ENCODE measurements at regions not wholly inside any gene's neighbourhood (a gene's known extent, or its start where the extent isn't known, plus 50 kb on each side); places are given as distances from the start of the nearest gene placed in this dataset.

DNA sequence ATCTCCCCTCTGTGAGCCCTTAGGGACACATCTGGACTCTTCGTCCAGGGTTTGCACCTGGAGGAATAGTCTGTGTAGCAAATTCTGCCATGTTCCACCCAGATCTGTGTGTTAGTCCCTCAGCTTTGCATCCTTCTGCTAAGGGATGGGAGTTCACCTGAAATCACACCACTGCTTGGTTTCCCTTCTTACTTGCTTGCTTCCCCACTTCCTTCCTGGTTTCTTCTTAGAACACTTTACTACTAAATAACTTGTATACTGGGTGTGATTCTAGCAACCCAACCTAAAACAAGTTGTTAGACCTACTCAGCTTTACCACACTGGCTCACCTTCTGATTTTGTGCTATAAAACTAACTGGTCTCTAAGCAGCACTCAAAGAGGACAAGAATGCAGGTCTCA, 202.6 kb upstream of the MAP3K1 start:
- H3K27me3 Mint-ChIP-seq, result no peaks in the 10 kb centered on the region
- intact Hi-C loops (cut with DNase I, micrococcal nuclease), result no loop called here
- H3K27ac Mint-ChIP-seq, result peak overlapping the region; percentile 82
- H3K36me3 Mint-ChIP-seq (ENCODE audit: low read depth), result peaks cover 21% of the 10 kb centered on the region
- Histone ChIP-seq H3K4me1 (ENCODE audit: insufficient read depth, low read length) (peaks cover 59% of the 10 kb centered on the region), H3K27ac (ENCODE audit: low read depth in 1 of 2, low read length in 2 of 2) (peak overlapping the region; percentile 1 to 65), H3K27me3 (ENCODE audit: control insufficient read depth in 1 of 2, insufficient read depth in 2 of 2, low read length in 2 of 2) (no peaks in the 10 kb centered on the region), H3K9me3 (ENCODE audit: control insufficient read depth in 1 of 2, insufficient read depth in 1 of 2, low read length in 2 of 2) (peaks cover 3 to 6% of the 10 kb centered on the region in 2 experiments), H3K36me3 (ENCODE audit: insufficient read depth, low read length) (no peaks in the 10 kb centered on the region), H3K4me3 (ENCODE audit: low read length) (peak overlapping the region; percentile 12)
- peaks cover 89% of the 10 kb centered on the region for H3K4me1 Mint-ChIP-seq (ENCODE audit: low read depth)
- peaks cover 11% of the 10 kb centered on the region for H3K9me3 Mint-ChIP-seq
- ATAC-seq (ENCODE audit: poor library complexity) (peak; percentile 81), DNase-seq (peak in 5 of 14 experiments; percentile 5 to 79 (median 53))
- CTCF ChIA-PET, result interaction anchor here (1.0 kb wide), 1 partner anchor 9 kb away, joined by 5 read pairs; no protein-coding TSS in a partner anchor
- POLR2A ChIA-PET, result interaction anchor here (0.6 to 1.8 kb wide), 9 partner anchors 27 to 233 kb away, joined by 3 to 14 read pairs (median 4); partner anchors contain the start of gene MAP3K1
- TF ChIP-seq CTCF (IDR thresholded peaks at IDR 0.05), result no peak
- H3K4me3 Mint-ChIP-seq, result peak overlapping the region; percentile 70

DNA sequence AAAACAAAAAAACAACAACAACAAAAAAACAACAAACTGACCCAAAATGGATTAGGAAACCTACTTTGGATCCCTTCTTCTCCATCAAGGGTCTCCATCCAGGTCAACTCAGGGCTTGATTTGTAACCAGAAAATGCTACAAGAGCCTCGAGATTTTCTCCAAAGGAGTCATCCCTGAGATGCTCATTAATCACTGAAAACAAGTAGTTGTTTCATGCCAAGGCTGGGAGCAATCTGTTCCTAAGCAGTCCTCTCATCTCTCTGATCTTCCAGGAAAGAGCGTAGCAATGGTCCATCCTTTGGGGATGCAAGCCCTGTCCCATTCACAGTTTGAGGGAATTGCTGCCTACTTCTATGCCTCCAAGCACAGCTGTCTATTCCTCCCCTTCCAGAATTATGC, 203.0 kb upstream of the MAP3K1 start:
- Histone ChIP-seq H3K4me1 (ENCODE audit: insufficient read depth, low read length) (peaks cover 62% of the 10 kb centered on the region), H3K4me3 (ENCODE audit: low read length) (peak overlapping the region; percentile 12), H3K36me3 (ENCODE audit: insufficient read depth, low read length) (no peaks in the 10 kb centered on the region), H3K9me3 (ENCODE audit: control insufficient read depth in 1 of 2, insufficient read depth in 1 of 2, low read length in 2 of 2) (peaks cover 0 to 2% of the 10 kb centered on the region in 2 experiments), H3K27ac (ENCODE audit: low read depth in 1 of 2, low read length in 2 of 2) (peak overlapping the region; percentile 1 to 65), H3K27me3 (ENCODE audit: control insufficient read depth in 1 of 2, insufficient read depth in 2 of 2, low read length in 2 of 2) (no peaks in the 10 kb centered on the region)
- Mint-ChIP-seq H3K27me3 (no peaks in the 10 kb centered on the region), H3K27ac (peak overlapping the region; percentile 82), H3K36me3 (ENCODE audit: low read depth) (peaks cover 20% of the 10 kb centered on the region), H3K4me3 (peak overlapping the region; percentile 70), H3K4me1 (ENCODE audit: low read depth) (peaks cover 93% of the 10 kb centered on the region), H3K9me3 (peaks cover 11% of the 10 kb centered on the region)
- ChIA-PET CTCF (interaction anchor here (1.0 kb wide), 1 partner anchor 8 kb away, joined by 5 read pairs; no protein-coding TSS in a partner anchor), POLR2A (interaction anchor here (0.8 to 1.8 kb wide), 7 partner anchors 27 to 202 kb away, joined by 3 to 14 read pairs (median 4); partner anchors contain the start of gene MAP3K1)
- ATAC-seq (ENCODE audit: poor library complexity), result no peak
- intact Hi-C loops (cut with DNase I, micrococcal nuclease), result no loop called here
- DNase-seq, result no peak
- TF ChIP-seq CTCF (IDR thresholded peaks at IDR 0.05), result no peak

DNA sequence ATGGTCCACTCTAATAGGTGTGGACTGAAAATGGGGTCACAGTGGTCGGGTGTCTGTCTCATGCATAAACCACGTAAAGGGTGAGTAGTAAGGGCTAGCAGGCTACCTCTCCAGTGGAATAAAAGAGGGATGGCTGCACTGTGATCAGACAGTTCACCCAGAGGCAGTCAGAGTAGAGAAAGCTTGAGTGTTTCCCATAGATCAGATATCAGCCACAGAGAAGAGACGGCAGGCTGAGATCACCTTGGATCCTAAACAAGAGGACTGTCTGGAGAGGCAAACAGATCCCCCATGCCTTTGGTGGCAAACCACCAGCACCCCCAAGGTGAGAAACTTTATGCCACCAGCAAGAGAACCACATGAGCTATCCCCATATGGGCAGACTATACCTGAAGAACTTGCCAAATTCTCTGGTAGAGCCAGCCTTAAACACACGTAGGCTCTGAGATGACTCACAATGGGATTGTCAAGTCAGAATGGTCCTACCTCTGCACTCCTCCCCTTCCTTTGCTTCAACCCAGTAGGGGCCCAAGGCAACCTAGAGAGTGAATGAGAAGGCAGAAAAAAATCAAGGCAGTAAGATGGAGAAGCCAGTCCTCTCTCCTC, 205.2 kb upstream of the MAP3K1 start:
- Histone ChIP-seq H3K9me3 (ENCODE audit: control insufficient read depth in 1 of 2, insufficient read depth in 1 of 2, low read length in 2 of 2) (no peaks in the 10 kb centered on the region), H3K4me3 (ENCODE audit: low read length) (no peak overlapping the region), H3K27me3 (ENCODE audit: control insufficient read depth in 1 of 2, insufficient read depth in 2 of 2, low read length in 2 of 2) (no peaks in the 10 kb centered on the region), H3K36me3 (ENCODE audit: insufficient read depth, low read length) (no peaks in the 10 kb centered on the region), H3K4me1 (ENCODE audit: insufficient read depth, low read length) (peaks cover 52% of the 10 kb centered on the region), H3K27ac (ENCODE audit: low read depth in 1 of 2, low read length in 2 of 2) (no peak overlapping the region)
- H3K27me3 Mint-ChIP-seq, result no peaks in the 10 kb centered on the region
- peaks cover 12% of the 10 kb centered on the region for H3K9me3 Mint-ChIP-seq
- peaks cover 20% of the 10 kb centered on the region for H3K36me3 Mint-ChIP-seq (ENCODE audit: low read depth)
- intact Hi-C loops (cut with DNase I, micrococcal nuclease), result no loop called here
- H3K27ac Mint-ChIP-seq, result peak overlapping the region; percentile 60
- DNase-seq (peak in 6 of 14 experiments; percentile 15 to 54 (median 27)), ATAC-seq (ENCODE audit: poor library complexity) (peak; percentile 61)
- no peak overlapping the region for H3K4me3 Mint-ChIP-seq
- H3K4me1 Mint-ChIP-seq (ENCODE audit: low read depth), result peaks cover 90% of the 10 kb centered on the region
- ChIA-PET POLR2A (interaction anchor here (1.4 kb wide), 1 partner anchor 21 kb away, joined by 4 read pairs; no protein-coding TSS in a partner anchor), CTCF (no interaction called here)
- no peak for TF ChIP-seq CTCF (IDR thresholded peaks at IDR 0.05)

Measured in CD4-positive, alpha-beta T cell (primary cell).